ENCODE measurements at regions not wholly inside any gene's neighbourhood (a gene's known extent, or its start where the extent isn't known, plus 50 kb on each side); places are given as distances from the start of the nearest gene placed in this dataset.

DNA sequence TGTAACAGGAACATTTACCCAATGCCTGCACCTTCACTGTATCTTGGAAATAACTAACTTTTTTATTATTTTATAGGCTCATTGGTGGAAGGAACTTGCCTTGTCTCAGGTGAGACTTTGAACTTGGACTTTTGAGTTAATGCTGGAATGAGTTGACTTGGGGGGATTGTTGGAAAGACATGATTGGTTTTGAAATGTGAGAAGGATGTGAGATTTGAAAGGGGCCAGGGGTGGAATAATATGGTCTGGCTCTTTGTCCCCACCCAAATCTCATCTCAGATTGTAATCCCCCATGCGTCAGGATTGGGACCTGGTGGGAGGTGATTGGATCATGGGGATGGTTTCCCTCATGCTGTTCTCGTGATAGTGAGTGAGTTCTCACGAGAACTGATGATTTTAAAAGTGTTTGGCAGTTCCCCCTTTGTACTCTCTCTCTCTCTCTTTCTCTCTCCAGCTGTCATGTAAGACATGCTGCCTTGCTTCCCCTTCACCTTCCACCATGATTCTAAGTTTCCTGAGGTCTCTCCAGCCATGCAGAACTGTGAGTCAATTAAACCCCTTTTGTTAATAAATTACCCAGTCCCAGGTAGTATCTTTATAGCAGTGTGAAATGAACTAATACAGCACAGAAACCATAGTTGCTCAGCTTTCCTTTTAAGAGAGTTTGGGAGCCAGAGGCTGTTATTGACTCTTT, 244.1 kb downstream of the BTG1 start:
- TF ChIP-seq, protein P1, sequence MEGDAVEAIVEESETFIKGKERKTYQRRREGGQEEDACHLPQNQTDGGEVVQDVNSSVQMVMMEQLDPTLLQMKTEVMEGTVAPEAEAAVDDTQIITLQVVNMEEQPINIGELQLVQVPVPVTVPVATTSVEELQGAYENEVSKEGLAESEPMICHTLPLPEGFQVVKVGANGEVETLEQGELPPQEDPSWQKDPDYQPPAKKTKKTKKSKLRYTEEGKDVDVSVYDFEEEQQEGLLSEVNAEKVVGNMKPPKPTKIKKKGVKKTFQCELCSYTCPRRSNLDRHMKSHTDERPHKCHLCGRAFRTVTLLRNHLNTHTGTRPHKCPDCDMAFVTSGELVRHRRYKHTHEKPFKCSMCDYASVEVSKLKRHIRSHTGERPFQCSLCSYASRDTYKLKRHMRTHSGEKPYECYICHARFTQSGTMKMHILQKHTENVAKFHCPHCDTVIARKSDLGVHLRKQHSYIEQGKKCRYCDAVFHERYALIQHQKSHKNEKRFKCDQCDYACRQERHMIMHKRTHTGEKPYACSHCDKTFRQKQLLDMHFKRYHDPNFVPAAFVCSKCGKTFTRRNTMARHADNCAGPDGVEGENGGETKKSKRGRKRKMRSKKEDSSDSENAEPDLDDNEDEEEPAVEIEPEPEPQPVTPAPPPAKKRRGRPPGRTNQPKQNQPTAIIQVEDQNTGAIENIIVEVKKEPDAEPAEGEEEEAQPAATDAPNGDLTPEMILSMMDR (conservative IDR thresholded peaks at IDR 0.05), result no peak

DNA sequence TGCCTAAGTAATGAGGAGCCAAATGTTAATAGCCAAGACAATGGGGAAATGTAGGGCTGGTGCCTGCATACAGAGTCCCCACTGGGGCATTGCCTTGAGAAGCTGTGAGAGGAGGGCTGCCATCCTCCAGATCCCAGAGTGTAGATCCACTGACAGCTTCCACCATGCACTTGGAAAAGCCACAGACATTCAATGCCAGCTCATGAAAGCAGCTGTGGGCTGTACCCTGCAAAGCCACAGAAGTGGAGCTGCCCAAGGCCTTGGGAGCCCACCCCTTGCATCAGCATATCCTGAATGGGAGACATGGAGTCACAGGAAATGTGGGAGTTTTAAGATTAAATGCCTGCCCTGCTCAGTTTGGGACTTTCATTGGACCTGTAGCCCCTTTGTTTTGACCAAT, 244.7 kb downstream of the BTG1 start:
- no peak overlapping the region for H3K27ac ChIP-seq
- TF ChIP-seq, protein P1 (conservative IDR thresholded peaks at IDR 0.05), result no peak

More for the DNA sequence above, 244.1 kb downstream of the BTG1 start:
- no peak overlapping the region for H3K27ac ChIP-seq

DNA sequence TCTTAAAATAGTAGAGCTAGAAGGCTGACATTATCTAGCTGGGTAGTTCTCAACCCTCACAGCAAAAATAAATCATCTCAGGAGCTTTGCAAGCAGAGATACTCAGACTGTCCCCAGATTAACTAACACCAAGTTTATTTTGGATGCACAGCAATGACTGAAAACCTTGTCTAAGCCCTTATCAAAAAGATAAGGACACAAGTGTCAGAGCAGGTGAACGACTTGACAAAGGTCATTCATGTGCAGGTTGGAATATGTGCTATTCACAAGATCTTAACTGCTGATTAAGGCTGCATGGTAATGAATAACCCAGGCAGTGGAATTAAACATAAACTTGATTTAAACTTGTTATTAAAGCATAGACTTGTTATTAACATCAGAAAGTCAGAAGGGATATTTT, 246.6 kb downstream of the BTG1 start:
- peak overlapping the region; percentile 41 for H3K27ac ChIP-seq
- TF ChIP-seq, protein P1 (conservative IDR thresholded peaks at IDR 0.05), result no peak

DNA sequence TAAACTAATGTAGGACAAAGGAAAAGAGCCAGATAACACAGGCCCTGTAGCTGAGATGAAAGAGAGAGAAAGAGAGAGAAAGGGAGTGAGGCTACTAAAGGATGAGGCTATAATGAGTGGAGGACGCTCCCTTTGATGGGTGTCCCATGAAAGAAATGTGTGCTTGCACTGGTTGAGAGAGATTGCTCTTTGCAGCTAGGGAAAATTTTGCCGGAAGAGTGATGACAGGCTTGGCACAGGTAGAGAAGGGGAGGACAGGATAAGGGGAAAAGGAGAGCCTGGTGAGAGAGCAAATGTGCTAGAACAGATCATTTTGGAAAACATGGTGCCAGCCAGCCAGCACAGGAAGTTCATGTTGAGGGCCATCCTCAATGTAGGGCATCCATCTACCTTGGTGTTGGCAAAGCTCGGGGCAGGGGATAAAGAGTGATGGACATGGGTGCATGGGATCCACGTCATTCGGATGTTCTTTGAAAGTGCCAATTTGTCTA, 248.6 kb downstream of the BTG1 start:
- TF ChIP-seq, protein P1 (conservative IDR thresholded peaks at IDR 0.05), result no peak
- no peak overlapping the region for H3K27ac ChIP-seq

DNA sequence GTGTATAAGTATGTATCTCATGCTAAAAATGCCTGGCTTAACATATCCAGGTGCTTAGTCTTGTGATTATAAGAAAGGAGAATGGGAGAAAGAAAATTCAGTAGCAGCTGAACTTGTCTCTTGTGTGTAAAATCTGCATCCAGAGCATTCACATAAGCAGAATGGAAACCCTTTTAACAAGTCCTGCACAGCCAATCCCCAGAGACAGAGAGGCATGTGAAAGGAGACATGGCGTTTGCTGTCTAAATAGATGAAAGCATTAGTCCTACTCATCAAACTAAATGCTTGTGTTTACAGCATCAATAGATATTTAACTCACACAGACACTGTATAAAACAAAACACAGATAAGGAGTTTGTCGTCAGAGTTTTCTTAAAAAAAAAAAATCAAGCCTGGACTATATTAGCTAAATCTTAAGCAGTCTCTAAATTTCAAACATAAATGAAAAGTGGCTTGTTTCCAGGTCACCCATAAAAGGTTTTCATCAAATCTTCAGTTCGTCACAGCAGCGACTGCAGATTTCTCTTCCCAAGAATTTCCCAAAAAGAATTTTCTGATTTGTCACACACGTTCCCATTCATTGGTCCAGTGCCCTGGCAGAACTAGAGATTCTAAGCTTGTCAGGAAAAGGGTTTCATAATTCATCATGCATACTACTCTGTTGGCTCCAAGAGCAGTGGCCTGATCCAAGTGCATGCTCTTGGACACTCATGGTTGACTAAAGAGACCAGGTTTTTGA, 249.2 kb downstream of the BTG1 start:
- no peak overlapping the region for H3K27ac ChIP-seq
- TF ChIP-seq, protein P1 (conservative IDR thresholded peaks at IDR 0.05), result no peak

DNA sequence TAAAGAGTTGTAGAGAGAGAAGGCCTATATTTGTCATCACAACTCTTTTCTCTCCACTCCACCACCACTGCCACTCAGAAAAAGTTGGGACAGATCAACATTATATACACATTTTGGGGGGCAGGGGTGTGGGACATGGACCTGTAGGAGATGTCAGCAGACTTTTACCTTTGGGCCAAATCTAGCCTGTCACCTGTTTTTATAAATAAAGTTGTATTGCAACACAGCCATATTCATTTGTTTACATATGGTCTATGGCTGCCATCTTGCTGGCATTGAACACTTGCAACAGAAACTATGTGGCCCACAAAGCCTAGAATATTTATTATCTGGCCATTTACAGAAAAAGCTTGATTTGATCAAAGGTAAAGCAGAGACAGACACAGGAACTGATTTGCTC, 250.7 kb downstream of the BTG1 start:
- TF ChIP-seq, protein P1 (conservative IDR thresholded peaks at IDR 0.05), result no peak
- H3K27ac ChIP-seq, result no peak overlapping the region

DNA sequence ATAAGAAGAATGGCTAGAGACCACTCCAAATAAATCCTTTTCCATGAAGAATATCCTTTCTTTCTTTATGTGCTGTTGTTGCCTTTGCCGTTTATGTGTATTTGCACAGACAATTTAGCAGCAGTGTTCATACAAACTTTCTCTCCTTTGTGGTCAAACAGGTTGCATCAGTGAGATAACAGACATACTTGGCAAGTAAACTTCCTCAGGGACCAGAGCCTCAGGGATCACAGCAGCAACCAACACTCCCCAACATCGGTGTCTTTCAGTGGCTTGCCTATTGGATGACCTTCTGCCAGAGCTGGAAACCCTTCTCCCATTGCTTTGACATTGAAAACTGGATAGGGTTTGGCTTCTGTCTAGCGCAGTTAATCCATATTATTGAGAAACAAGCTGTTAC, 252.2 kb downstream of the BTG1 start:
- H3K27ac ChIP-seq, result peak overlapping the region; percentile 69
- TF ChIP-seq, protein P1 (conservative IDR thresholded peaks at IDR 0.05), result no peak
